Endothelial cell of umbilical vein (primary cell): ENCODE measurements at regions not wholly inside any gene's neighbourhood (a gene's known extent, or its start where the extent isn't known, plus 50 kb on each side); places are given as distances from the start of the nearest gene placed in this dataset.

Experiments used
- CTCF ChIP-seq, 2 donors: IDR thresholded peaks; 1 replicate in 1 of 2; 2 replicates in 1 of 2; pipeline ENCODE4 v1.5.1; 2011; ENCODE audit warnings: low read length in 2 of 2, mild to moderate bottlenecking in 2 of 2, moderate library complexity in 2 of 2, control low read depth in 1 of 2, inconsistent platforms in 1 of 2, low read depth in 1 of 2; ENCODE audit not compliant: insufficient read depth in 1 of 2; ENCODE audit errors: extremely low read depth in 1 of 2
- EZH2 ChIP-seq: IDR thresholded peaks from 2 replicates; pipeline ENCODE4 v1.6.1; 2012; ENCODE audit warnings: borderline replicate concordance, low read depth, mild to moderate bottlenecking, moderate library complexity, low read length, inconsistent platforms; ENCODE audit not compliant: severe bottlenecking
- JUN ChIP-seq: IDR thresholded peaks from 2 replicates; pipeline ENCODE4 v1.6.1; 2011; ENCODE audit warnings: borderline replicate concordance, low read depth; ENCODE audit not compliant: insufficient read length, insufficient read depth
- MYC ChIP-seq: IDR thresholded peaks from one replicate; pipeline ENCODE4 v1.6.1; 2011; ENCODE audit warnings: mild to moderate bottlenecking, low read depth, low read length
- POLR2AphosphoS5 ChIP-seq: IDR thresholded peaks from 2 replicates; pipeline ENCODE4 v1.6.1; 2012; ENCODE audit warnings: low read depth, mild to moderate bottlenecking, control low read depth, low read length, moderate library complexity; ENCODE audit not compliant: insufficient read depth

GRCh38 chr18:75773618-75774017 lies 346.1 kb upstream of the SMIM21 start:
- no peak for TF ChIP-seq JUN
- TF ChIP-seq EZH2 = no peak
- no peak for TF ChIP-seq CTCF (IDR thresholded peaks at IDR 0.05; ENCODE audit: extremely low read depth in 1 of 2, insufficient read depth in 1 of 2, low read depth in 1 of 2, low read length in 2 of 2)
- no peak for TF ChIP-seq POLR2AphosphoS5
- no peak for TF ChIP-seq MYC
